GM20000 (cell line): ENCODE measurements at regions not wholly inside any gene's neighbourhood (a gene's known extent, or its start where the extent isn't known, plus 50 kb on each side); places are given as distances from the start of the nearest gene placed in this dataset.

Source experiments
- DNase-seq: peaks from one replicate; pipeline ENCODE4 v3.0.0; 2012; ENCODE audit warnings: low spot score
- CTCF ChIP-seq: IDR thresholded peaks from 2 replicates; pipeline ENCODE4 v1.5.1; 2012; ENCODE audit warnings: mild to moderate bottlenecking, control low read depth; ENCODE audit errors: extremely low read depth, missing control alignments

DNA sequence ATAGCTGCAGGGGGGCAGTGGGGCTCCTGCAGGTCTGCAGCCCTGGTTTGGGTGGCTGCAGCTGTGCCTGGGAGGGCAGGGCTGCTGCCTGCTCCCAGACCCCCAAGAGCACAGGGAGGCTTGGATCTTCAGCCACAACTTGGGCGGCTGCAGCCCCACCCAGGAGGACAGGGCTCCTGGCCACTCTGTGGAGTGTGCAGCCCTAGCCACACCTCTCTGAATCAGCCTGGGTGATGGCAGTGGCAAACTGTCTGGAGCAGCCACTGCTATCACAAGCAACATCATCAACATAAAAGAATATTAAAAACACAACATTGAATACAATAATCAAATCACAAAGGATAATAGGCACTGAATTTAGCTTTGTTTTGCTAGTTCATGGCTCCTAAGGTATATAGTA lies 164.9 kb upstream of the SLC27A6 start:
- no peak for TF ChIP-seq CTCF
- no peak for DNase-seq

DNA sequence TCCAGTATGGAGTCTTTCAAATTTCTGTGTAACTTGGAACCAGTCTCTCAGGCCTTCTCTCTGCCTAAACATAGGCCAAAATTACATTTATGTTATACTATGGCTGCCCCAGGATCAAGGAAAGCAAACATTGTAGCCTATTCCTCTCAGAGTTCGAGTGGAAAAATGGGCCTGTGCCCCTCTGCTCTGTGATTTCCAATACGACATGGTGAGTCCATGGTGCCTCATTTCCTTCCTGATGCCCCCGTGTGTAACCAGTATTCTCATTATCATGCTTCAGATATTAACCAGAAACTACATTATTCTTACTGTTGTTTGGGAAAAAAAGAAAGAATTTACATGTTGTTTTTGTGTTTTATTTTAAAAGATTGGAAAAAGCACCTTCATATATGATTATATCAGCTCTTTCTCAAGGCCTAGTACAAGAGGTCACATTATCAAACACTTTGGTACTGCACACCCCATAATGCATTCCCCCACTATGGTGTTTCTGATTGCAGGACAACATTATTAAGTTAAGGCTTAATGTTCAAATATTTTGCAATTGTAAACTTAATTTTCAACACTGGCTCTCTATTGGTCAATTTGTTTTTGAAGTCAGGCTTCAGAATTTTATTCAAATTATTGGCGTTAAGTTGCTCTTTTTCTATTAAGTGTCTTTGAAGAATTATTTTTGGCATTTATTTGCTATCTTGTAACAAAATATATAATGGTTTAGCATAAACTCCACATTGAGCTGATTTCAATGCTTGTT lies 151.8 kb upstream of the SLC27A6 start:
- no peak for DNase-seq
- TF ChIP-seq CTCF, result no peak

GRCh38 chr5:128815201-128815600 lies 150.1 kb upstream of the SLC27A6 start:
- TF ChIP-seq CTCF, result no peak
- no peak for DNase-seq

DNA sequence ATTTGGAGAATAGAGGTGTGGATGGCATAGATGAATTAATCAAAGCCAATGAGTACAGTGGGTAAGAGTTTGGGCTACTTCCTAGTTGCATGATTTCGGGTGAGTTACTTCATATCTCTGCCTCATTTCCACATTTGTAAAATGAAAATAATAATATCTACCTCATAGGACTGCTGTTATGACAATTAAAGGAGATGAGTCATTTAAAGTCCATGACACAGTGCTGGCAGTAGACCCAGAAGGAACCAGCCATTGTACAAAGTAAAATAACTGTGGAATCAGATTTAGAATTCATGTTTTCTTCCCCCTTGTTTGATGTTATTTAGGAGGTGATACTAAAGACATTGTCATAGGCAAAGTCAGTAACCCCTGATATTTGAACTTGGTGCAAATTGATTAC lies 139.5 kb upstream of the SLC27A6 start:
- no peak for DNase-seq
- no peak for TF ChIP-seq CTCF

GRCh38 chr5:128826275-128826674 lies 139.0 kb upstream of the SLC27A6 start:
- TF ChIP-seq CTCF, result no peak
- DNase-seq, result no peak

GRCh38 chr5:128836571-128836970 lies 128.7 kb upstream of the SLC27A6 start:
- no peak for TF ChIP-seq CTCF
- no peak for DNase-seq

- no peak for DNase-seq
- TF ChIP-seq CTCF, result no peak
Observed at GRCh38 chr5:128838623-128839022, 126.7 kb upstream of the SLC27A6 start.
